Aorta (tissue), 5 donors: ENCODE measurements at regions not wholly inside any gene's neighbourhood (a gene's known extent, or its start where the extent isn't known, plus 50 kb on each side); places are given as distances from the start of the nearest gene placed in this dataset.

Experiments used
- ATAC-seq: fragments of 200-7000 bp; cut with Tn5 transposase; one replicate; pipeline ENCODE4 v1.9.1; 2022; ENCODE audit warnings: moderate library complexity; ENCODE audit not compliant: low FRiP score
- DNase-seq, 2 donors: peaks; one replicate each; pipeline ENCODE4 v3.0.0-alpha.2; 2020
- H3K27ac ChIP-seq, 2 donors: one replicate each; pipeline ENCODE4 v1.5.1; 2013; ENCODE audit warnings: low read length in 2 of 2, mild to moderate bottlenecking in 2 of 2, moderate library complexity in 2 of 2, control low read depth in 1 of 2, inconsistent platforms in 1 of 2, low read depth in 1 of 2
- H3K27me3 ChIP-seq, 2 donors: one replicate each; pipeline ENCODE4 v1.6.1; 2013; ENCODE audit warnings: control low read depth in 1 of 2, low read length in 1 of 2, mild to moderate bottlenecking in 1 of 2, moderate library complexity in 1 of 2; ENCODE audit not compliant: insufficient read depth in 2 of 2, control insufficient read depth in 1 of 2
- H3K36me3 ChIP-seq, 2 donors: one replicate each; pipeline ENCODE4 v1.6.1; 2013; ENCODE audit warnings: control low read depth in 1 of 2, low read length in 1 of 2, mild to moderate bottlenecking in 1 of 2; ENCODE audit not compliant: insufficient read depth in 2 of 2, control insufficient read depth in 1 of 2
- H3K4me1 ChIP-seq, 2 donors: one replicate each; pipeline ENCODE4 v1.6.1; 2013; ENCODE audit warnings: low read length in 2 of 2, control low read depth in 1 of 2, mild to moderate bottlenecking in 1 of 2, moderate library complexity in 1 of 2; ENCODE audit not compliant: insufficient read depth in 2 of 2, control insufficient read depth in 1 of 2
- H3K4me3 ChIP-seq, 2 donors: one replicate each; pipeline ENCODE4 v1.5.1; 2013; ENCODE audit warnings: low read length in 2 of 2, control low read depth in 1 of 2, mild to moderate bottlenecking in 1 of 2
- H3K9me3 ChIP-seq: one replicate; pipeline ENCODE4 v1.6.1; 2013; ENCODE audit warnings: mild to moderate bottlenecking, low read length; ENCODE audit not compliant: control insufficient read depth
- WGBS, 2 donors: extraction: QIAGEN DNeasy Blood & Tissue Kit; methylation state at CpG; one replicate each; pipeline ENCODE4 v1.1.7; 2013; 5-methylcytosine and 5-hydroxymethylcytosine counted together
- intact Hi-C, 2 donors: fragments of 100-400 bp; cut with DNase I; formaldehyde crosslinking; loops; one replicate each; pipeline versions ENCODE4 v1.14.2 to v1.15.0; 2022
- donor health status: healthy with polysubstance abuse.
- donor health status: Bipolar disorder and iron deficiency.
- donor health status: DM: no; HTN: no; CAD: no.
- donor health status: DM: no; HTN: no; CAD: no.
- donor health status: DM: yes; HTN: yes; CAD: no.

DNA sequence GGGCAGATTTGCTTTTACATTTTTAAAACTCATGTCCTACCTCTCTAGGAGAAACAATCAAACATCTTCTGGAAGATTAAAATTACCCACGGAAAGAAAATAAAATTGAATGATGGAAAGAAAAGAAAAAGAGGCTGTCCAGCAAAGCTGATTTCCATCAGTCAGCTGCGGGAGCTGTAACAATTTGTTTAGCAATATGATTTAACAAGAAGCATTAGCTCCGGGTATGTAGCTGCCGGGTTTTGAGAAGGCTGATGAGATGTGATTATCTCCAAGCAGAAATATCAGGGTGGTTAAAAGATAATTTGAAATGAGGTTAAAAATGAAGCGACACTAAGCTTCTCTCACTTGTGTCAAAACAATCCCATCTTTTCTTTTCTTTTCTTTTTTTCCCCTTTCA is 608.9 kb upstream of the SALL1 start:
- Histone ChIP-seq H3K27ac (no peak overlapping the region), H3K27me3 (no peaks in the 10 kb centered on the region), H3K36me3 (no peaks in the 10 kb centered on the region), H3K9me3 (no peaks in the 10 kb centered on the region), H3K4me1 (no peaks in the 10 kb centered on the region), H3K4me3 (no peak overlapping the region)
- DNase-seq, result no peak
- intact Hi-C loops, result no loop called here
- no peak for ATAC-seq
- 52 to 69% methylated on average over 5 of the region's 5 CpGs for WGBS, 2 donors

DNA sequence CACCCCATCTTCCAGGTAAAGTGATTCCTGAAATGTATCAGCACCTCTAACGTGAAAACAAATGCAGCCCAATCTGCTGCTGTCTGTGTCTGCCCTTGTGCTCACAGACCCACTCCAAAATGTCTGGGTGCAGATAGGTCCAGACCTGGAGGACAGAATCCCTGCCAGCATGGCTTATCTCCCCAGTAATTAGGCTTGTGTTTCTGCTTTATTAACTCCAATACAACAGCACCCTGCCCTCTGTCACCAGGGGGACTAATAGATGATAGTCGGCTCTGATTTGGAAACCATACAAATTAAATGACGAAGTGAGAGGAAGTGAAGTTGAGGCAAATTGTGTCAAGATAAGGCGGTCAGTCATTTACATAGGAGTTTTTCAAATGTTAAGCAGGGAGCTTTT is 608.3 kb upstream of the SALL1 start:
- Histone ChIP-seq H3K27me3 (no peaks in the 10 kb centered on the region), H3K9me3 (no peaks in the 10 kb centered on the region), H3K27ac (no peak overlapping the region), H3K36me3 (no peaks in the 10 kb centered on the region), H3K4me3 (no peak overlapping the region), H3K4me1 (no peaks in the 10 kb centered on the region)
- intact Hi-C loops, result no loop called here
- DNase-seq, result no peak
- WGBS, 2 donors, result 46 to 52% methylated on average over 4 of the region's 4 CpGs
- ATAC-seq, result no peak

DNA sequence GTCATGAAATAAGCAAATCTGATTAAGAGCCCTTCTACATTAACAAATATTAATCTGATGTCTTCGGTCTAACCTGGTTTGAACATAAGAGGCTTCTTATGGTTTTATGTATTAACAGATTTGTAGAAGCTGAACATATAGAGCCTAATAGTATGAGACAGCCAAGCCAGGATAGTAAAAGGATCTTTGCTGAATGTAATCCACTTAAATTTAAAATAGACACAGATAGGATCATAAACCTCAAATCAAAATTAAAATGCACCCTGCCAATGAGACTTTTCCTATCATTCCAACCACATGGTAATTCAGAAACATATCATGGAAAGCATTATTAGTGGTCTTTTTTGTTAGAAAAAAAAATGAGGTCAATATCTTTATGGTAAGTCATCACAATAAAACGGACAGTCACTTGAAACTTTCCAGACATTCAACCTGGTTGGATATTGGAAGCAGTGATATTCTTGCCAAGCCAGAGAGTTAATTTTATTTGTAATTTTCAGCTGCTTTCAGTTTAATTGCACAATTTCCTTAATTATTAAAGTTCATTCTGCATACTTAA is 606.9 kb upstream of the SALL1 start:
- Histone ChIP-seq H3K27ac (no peak overlapping the region), H3K4me1 (no peaks in the 10 kb centered on the region), H3K27me3 (no peaks in the 10 kb centered on the region), H3K4me3 (no peak overlapping the region), H3K36me3 (no peaks in the 10 kb centered on the region), H3K9me3 (no peaks in the 10 kb centered on the region)
- intact Hi-C loops, result no loop called here
- WGBS, 2 donors, result 93 to 94% methylated on average over 2 of the region's 2 CpGs
- ATAC-seq (no peak), DNase-seq (no peak)

DNA sequence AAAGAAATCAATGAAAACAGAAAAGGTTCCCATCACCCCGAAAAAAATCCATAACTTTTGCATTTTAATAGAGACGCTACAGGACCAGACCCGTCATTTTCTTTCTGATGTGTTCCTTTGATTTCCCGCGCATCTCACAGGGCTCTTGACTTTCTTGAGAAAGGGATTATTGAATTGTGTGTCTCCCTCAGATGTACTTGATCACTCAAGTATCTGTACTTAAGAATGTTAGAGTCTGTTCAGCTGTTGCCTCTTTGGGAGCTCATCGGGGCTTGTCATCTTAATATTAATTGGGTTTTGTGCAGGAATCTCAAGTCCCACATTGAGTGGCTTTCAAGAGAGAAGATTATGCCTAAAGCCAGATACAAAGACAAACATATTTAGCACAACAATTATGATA is 606.4 kb upstream of the SALL1 start:
- Histone ChIP-seq H3K4me1 (no peaks in the 10 kb centered on the region), H3K9me3 (no peaks in the 10 kb centered on the region), H3K27me3 (no peaks in the 10 kb centered on the region), H3K27ac (no peak overlapping the region), H3K4me3 (no peak overlapping the region), H3K36me3 (no peaks in the 10 kb centered on the region)
- intact Hi-C loops, result no loop called here
- 92 to 95% methylated on average over 6 of the region's 6 CpGs for WGBS, 2 donors
- ATAC-seq (no peak), DNase-seq (no peak)

DNA sequence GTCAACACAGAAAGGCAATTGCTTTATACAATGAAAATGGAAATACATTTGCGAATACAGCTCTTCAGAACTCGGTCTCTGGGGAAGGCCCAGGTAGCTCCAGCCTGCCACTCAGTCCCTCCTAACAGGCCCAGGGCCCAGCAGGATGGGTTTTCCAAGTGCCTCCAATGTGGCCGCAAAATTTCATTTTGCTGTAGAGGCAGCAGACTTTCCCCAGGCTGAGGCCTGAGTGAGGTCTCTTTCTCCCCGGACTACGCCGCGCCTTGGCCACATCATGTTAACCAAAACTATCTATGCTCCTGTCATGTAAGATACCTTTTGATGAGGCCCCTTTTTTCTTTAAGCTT is 606.0 kb upstream of the SALL1 start:
- no peak overlapping the region for H3K27ac ChIP-seq
- 96 to 100% methylated on average over 7 of the region's 7 CpGs for WGBS, 2 donors
- H3K9me3 ChIP-seq, result no peaks in the 10 kb centered on the region
- no peak overlapping the region for H3K4me3 ChIP-seq
- intact Hi-C loops, result no loop called here
- no peaks in the 10 kb centered on the region for H3K36me3 ChIP-seq
- DNase-seq (no peak), ATAC-seq (no peak)
- no peaks in the 10 kb centered on the region for H3K27me3 ChIP-seq
- H3K4me1 ChIP-seq, result no peaks in the 10 kb centered on the region

DNA sequence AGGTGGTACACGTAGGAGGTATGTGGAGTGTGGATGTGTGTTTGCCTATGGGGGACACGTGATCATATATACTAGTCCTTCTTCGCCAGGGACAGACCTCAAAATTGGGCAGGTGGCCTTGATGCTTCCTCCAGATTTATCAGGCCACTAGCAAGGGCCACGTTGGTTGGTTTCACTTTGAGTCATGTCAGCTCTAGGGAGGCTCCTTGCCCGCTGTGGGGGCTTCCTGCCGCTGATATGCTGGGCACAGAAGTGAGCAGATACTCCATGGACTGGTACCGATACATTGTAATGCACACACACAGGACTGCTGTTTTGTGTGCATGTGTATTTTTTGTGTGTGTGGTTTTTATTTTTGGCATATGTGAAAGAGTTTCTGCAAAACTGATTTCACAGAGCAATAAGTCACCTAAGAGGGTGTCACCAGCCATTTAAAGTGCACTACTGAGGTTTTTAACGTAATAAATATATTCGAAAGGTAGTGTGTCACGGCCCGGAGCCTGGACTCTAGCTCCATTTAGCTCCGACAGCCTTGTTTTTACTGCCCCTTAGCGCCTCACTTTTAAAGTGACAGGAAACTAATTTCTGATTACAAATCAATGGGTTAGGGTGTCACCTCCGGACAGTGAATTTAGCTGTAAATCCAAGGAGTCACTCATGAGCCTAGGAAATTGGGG is 605.5 kb upstream of the SALL1 start:
- Histone ChIP-seq H3K9me3 (no peaks in the 10 kb centered on the region), H3K4me3 (no peak overlapping the region), H3K36me3 (no peaks in the 10 kb centered on the region), H3K27me3 (no peaks in the 10 kb centered on the region), H3K27ac (no peak overlapping the region), H3K4me1 (no peaks in the 10 kb centered on the region)
- DNase-seq (no peak), ATAC-seq (no peak)
- intact Hi-C loops, result no loop called here
- WGBS, 2 donors, result 87 to 90% methylated on average over 14 of the region's 14 CpGs

DNA sequence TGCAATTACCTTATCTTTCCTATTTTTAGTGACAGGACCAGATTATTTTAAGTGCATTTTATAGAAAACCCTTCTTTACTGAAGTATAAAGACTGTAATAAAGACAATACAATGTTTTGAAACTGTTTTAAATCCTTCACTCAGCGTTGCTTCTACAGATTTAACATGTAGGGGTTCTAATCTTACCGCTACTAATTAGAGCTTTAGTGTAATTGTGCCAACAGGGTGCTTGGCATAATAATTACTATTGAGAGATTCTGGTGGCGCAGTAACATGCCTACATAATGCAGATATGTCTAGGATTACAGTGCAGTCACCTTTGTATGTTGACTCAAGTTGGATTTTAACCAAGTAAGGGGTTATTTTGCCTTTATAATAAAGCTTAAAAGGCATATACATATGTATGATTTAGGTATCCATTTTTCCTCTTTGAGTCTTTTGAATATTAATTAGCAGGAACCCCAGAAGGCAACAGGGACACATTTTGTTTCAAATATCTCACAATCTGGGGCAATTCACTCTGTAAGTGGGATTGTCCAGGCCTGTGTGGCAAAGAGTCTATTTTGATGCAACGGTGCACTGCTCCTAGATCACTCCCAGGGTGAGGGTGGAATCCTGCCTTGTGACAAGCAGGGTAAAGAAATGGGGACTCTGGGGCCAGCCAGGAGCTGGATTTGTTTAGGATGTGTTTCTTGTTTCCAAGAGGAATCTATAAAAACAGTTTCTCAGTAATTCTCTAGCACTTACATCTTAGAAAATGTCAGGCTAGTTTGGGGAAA is 604.7 kb upstream of the SALL1 start:
- ATAC-seq (no peak), DNase-seq (no peak)
- no peaks in the 10 kb centered on the region for H3K36me3 ChIP-seq
- intact Hi-C loops, result no loop called here
- no peak overlapping the region for H3K27ac ChIP-seq
- no peak overlapping the region for H3K4me3 ChIP-seq
- no peaks in the 10 kb centered on the region for H3K4me1 ChIP-seq
- no peaks in the 10 kb centered on the region for H3K9me3 ChIP-seq
- 82% methylated on average over 4 of the region's 4 CpGs for WGBS, 2 donors
- no peaks in the 10 kb centered on the region for H3K27me3 ChIP-seq

DNA sequence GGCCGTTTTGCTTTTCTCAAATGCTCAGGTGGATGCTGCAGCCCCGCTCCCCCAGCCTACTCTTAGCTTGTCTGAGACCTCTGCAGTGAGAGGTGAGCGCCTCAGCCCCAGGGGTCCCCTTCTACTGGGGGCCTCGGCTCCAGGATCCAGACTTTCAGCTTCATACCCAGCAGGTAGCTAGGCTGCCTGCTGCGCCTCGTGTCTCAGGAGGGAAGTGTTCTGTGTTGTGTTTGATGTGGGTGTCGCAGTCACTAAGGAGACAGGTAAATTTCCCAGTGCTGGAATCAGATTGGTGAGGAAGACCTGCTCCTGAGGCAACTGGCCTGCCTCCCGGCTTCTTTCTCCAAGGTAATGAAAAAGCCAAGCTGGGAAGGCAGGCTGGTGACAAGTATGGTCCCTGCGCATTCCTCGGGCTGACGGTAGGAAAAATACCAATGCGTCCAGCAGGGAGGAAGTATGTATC is 604.0 kb upstream of the SALL1 start:
- Histone ChIP-seq H3K9me3 (no peaks in the 10 kb centered on the region), H3K27me3 (no peaks in the 10 kb centered on the region), H3K4me3 (no peak overlapping the region), H3K27ac (no peak overlapping the region), H3K4me1 (no peaks in the 10 kb centered on the region), H3K36me3 (no peaks in the 10 kb centered on the region)
- 33 to 38% methylated on average over 12 of the region's 12 CpGs for WGBS, 2 donors
- intact Hi-C loops, result no loop called here
- no peak for ATAC-seq
- no peak for DNase-seq
